ENCODE measurements at regions not wholly inside any gene's neighbourhood (a gene's known extent, or its start where the extent isn't known, plus 50 kb on each side); places are given as distances from the start of the nearest gene placed in this dataset.

- no peak for TF ChIP-seq MXD4 (CRISPR knock-in tag; IDR thresholded peaks at IDR 0.05; ENCODE audit: borderline replicate concordance)
- TF ChIP-seq TEAD4 (CRISPR knock-in tag; IDR thresholded peaks at IDR 0.05), result no peak
- TF ChIP-seq AR (CRISPR knock-in tag; IDR thresholded peaks at IDR 0.05), result no peak
- no peak for TF ChIP-seq ARID4B (CRISPR knock-in tag; IDR thresholded peaks at IDR 0.05; ENCODE audit: borderline replicate concordance)
- no peak for TF ChIP-seq ZNF423 (CRISPR knock-in tag; IDR thresholded peaks at IDR 0.05)
Measured at GRCh38 chr3:89586676-89587075, 479.3 kb downstream of the EPHA3 start (continued).

- no peak overlapping the region for H3K27ac Mint-ChIP-seq
- no peaks in the 10 kb centered on the region for H3K4me1 Mint-ChIP-seq
- DNase-seq (ENCODE audit: low spot score), result no peak
- CTCF ChIA-PET, result no interaction called here
- TF ChIP-seq CREM (CRISPR knock-in tag; IDR thresholded peaks at IDR 0.05) (no peak), PRDM15 (CRISPR knock-in tag; IDR thresholded peaks at IDR 0.05) (no peak), NFYB (CRISPR knock-in tag; conservative IDR thresholded peaks at IDR 0.05; ENCODE audit: low read depth) (no peak), ERG (CRISPR knock-in tag; IDR thresholded peaks at IDR 0.05) (no peak), E2F1 (CRISPR knock-in tag; IDR thresholded peaks at IDR 0.05) (no peak), PREB (CRISPR knock-in tag; IDR thresholded peaks at IDR 0.05; ENCODE audit: borderline replicate concordance) (no peak), TEAD4 (CRISPR knock-in tag; IDR thresholded peaks at IDR 0.05) (no peak), NR2C2 (CRISPR knock-in tag; IDR thresholded peaks at IDR 0.05) (no peak), CTCF (IDR thresholded peaks at IDR 0.05) (no peak), SMAD3 (CRISPR knock-in tag; IDR thresholded peaks at IDR 0.05; ENCODE audit: borderline replicate concordance) (no peak), ATF1 (CRISPR knock-in tag; IDR thresholded peaks at IDR 0.05) (no peak), HMGA2 (CRISPR knock-in tag; IDR thresholded peaks at IDR 0.05) (no peak), ATF2 (CRISPR knock-in tag; IDR thresholded peaks at IDR 0.05; ENCODE audit: borderline replicate concordance, low read depth) (no peak)
- no peaks in the 10 kb centered on the region for H3K27me3 Mint-ChIP-seq (ENCODE audit: low read depth)
- H3K4me3 Mint-ChIP-seq, result no peak overlapping the region
- no peak for ATAC-seq
- no peaks in the 10 kb centered on the region for H3K36me3 Mint-ChIP-seq
- POLR2A ChIA-PET, result no interaction called here
- peaks cover 7% of the 10 kb centered on the region; the same call in 1 of the 2 replicates for H3K9me3 Mint-ChIP-seq
Measured at GRCh38 chr3:89606151-89606550, 498.7 kb downstream of the EPHA3 start.

All from WTC11 (cell line).